ENCODE measurements at regions not wholly inside any gene's neighbourhood (a gene's known extent, or its start where the extent isn't known, plus 50 kb on each side); places are given as distances from the start of the nearest gene placed in this dataset.

- DNase-seq: no peak
Observed at GRCh38 chr3:168273917-168274316, 178.2 kb upstream of the GOLIM4 start.

GRCh38 chr3:168273036-168273435 lies 177.3 kb upstream of the GOLIM4 start:
- DNase-seq: no peak

- no peak for DNase-seq
Observed at GRCh38 chr3:168272343-168272985, 176.7 kb upstream of the GOLIM4 start.

GRCh38 chr3:168271932-168272331 lies 176.2 kb upstream of the GOLIM4 start:
- DNase-seq: no peak

- DNase-seq: no peak
Observed at GRCh38 chr3:168269001-168269400, 173.3 kb upstream of the GOLIM4 start.

GRCh38 chr3:168267179-168267578 lies 171.5 kb upstream of the GOLIM4 start:
- DNase-seq: no peak

- no peak for DNase-seq
Observed at GRCh38 chr3:168266335-168266734, 170.6 kb upstream of the GOLIM4 start.

- DNase-seq: no peak
Observed at GRCh38 chr3:168262887-168263286, 167.2 kb upstream of the GOLIM4 start.

GRCh38 chr3:168260859-168261258 lies 165.1 kb upstream of the GOLIM4 start:
- no peak for DNase-seq

GRCh38 chr3:168251371-168251770 lies 155.6 kb upstream of the GOLIM4 start:
- DNase-seq: no peak

GRCh38 chr3:168250415-168250861 lies 154.7 kb upstream of the GOLIM4 start:
- no peak for DNase-seq

- peak; percentile 7 for DNase-seq
Observed at GRCh38 chr3:168249550-168250414, 154.1 kb upstream of the GOLIM4 start.

- no peak for DNase-seq
Observed at GRCh38 chr3:168249205-168249549, 153.5 kb upstream of the GOLIM4 start.

- no peak for DNase-seq
Observed at GRCh38 chr3:168248383-168249204, 152.9 kb upstream of the GOLIM4 start.

GRCh38 chr3:168241156-168241555 lies 145.4 kb upstream of the GOLIM4 start:
- no peak for DNase-seq

GRCh38 chr3:168239287-168239686 lies 143.6 kb upstream of the GOLIM4 start:
- DNase-seq: no peak

- no peak for DNase-seq
Observed at GRCh38 chr3:168233001-168233400, 137.3 kb upstream of the GOLIM4 start.

- no peak for DNase-seq
Observed at GRCh38 chr3:168223085-168223484, 127.4 kb upstream of the GOLIM4 start.

- DNase-seq: no peak
Observed at GRCh38 chr3:168220556-168220955, 124.8 kb upstream of the GOLIM4 start.

- no peak for DNase-seq
Observed at GRCh38 chr3:168219530-168219929, 123.8 kb upstream of the GOLIM4 start.

GRCh38 chr3:168218600-168218999 lies 122.9 kb upstream of the GOLIM4 start:
- DNase-seq: no peak

- DNase-seq: no peak
Observed at GRCh38 chr3:168216851-168217250, 121.1 kb upstream of the GOLIM4 start.

GRCh38 chr3:168213920-168214319 lies 118.2 kb upstream of the GOLIM4 start:
- no peak for DNase-seq
